Sigmoid colon (tissue), 4 donors: ENCODE measurements at regions not wholly inside any gene's neighbourhood (a gene's known extent, or its start where the extent isn't known, plus 50 kb on each side); places are given as distances from the start of the nearest gene placed in this dataset.

Experiments
- CTCF ChIP-seq, 4 experiments: fragments of 450-650 bp in 3 of 4; fragments of 200-600 bp in 1 of 4; IDR thresholded peaks; one replicate each; pipeline ENCODE4 v1.5.1; 2016 to 2019; ENCODE audit warnings: antibody characterized with exemption in 4 of 4, mild to moderate bottlenecking in 3 of 4, moderate library complexity in 2 of 4
- EP300 ChIP-seq, 4 donors: sonication (generic); formaldehyde crosslinking; IDR thresholded peaks; one replicate each; pipeline ENCODE4 v1.6.1; 2017; ENCODE audit warnings: antibody characterized with exemption in 4 of 4
- POLR2A ChIP-seq, 2 donors: fragments of 450-650 bp; IDR thresholded peaks; one replicate each; pipeline ENCODE4 v1.6.1; 2016; ENCODE audit warnings: antibody characterized with exemption in 2 of 2, mild to moderate bottlenecking in 2 of 2, moderate library complexity in 2 of 2
- POLR2AphosphoS5 ChIP-seq, 4 donors: sonication (generic); formaldehyde crosslinking; IDR thresholded peaks; one replicate each; pipeline ENCODE4 v1.6.1; 2017; ENCODE audit warnings: antibody characterized with exemption in 4 of 4

- TF ChIP-seq EP300 (IDR thresholded peaks at IDR 0.05), result no peak
- TF ChIP-seq CTCF (IDR thresholded peaks at IDR 0.05), result no peak
- no peak for TF ChIP-seq POLR2AphosphoS5 (IDR thresholded peaks at IDR 0.05)
- no peak for TF ChIP-seq POLR2A (IDR thresholded peaks at IDR 0.05)
These were observed 314.9 kb upstream of the SOX11 start for GRCh38 chr2:5377323-5377722.
